H1 (cell line): ENCODE measurements at regions not wholly inside any gene's neighbourhood (a gene's known extent, or its start where the extent isn't known, plus 50 kb on each side); places are given as distances from the start of the nearest gene placed in this dataset.

Source experiments
- ASH2L ChIP-seq: fragments of 200-600, 300-600 bp; sonication (generic); IDR thresholded peaks from one replicate; pipeline ENCODE4 v1.7.1; 2017; ENCODE audit warnings: low read length
- CREB1 ChIP-seq: IDR thresholded peaks from 2 replicates; pipeline ENCODE4 v1.6.1; 2012; ENCODE audit warnings: inconsistent platforms
- EZH2 ChIP-seq: fragments of 200-600 bp; sonication (generic); IDR thresholded peaks from 2 replicates; pipeline ENCODE4 v1.7.1; 2012; ENCODE audit warnings: low read depth, mild to moderate bottlenecking, moderate library complexity, low read length, inconsistent platforms; ENCODE audit not compliant: severe bottlenecking
- JUND ChIP-seq: IDR thresholded peaks from 2 replicates; pipeline ENCODE4 v1.6.1; 2011; ENCODE audit warnings: mild to moderate bottlenecking, improper control_type of control experiment, low read length
- KDM1A ChIP-seq: fragments of 200-600, 300-600 bp; sonication (generic); IDR thresholded peaks from 2 replicates; pipeline ENCODE4 v1.7.1; 2016; ENCODE audit warnings: mild to moderate bottlenecking, low read length, borderline replicate concordance
- POLR2AphosphoS5 ChIP-seq: IDR thresholded peaks from 2 replicates; pipeline ENCODE4 v1.6.1; 2011; ENCODE audit warnings: low read depth, low read length
- RAD21 ChIP-seq, 2 experiments: IDR thresholded peaks in 1 of 2; conservative IDR thresholded peaks in 1 of 2; 2 replicates each; pipeline ENCODE4 v1.6.1; 2011; ENCODE audit warnings: low read depth in 2 of 2, low read length in 2 of 2, improper control_type of control experiment in 1 of 2, inconsistent platforms in 1 of 2, mild to moderate bottlenecking in 1 of 2, moderate library complexity in 1 of 2
- SIRT6 ChIP-seq: IDR thresholded peaks from one replicate; pipeline ENCODE4 v1.7.1; 2012; ENCODE audit warnings: low read length, inconsistent platforms
- SP4 ChIP-seq: IDR thresholded peaks from 2 replicates; pipeline ENCODE4 v1.6.1; 2012; ENCODE audit warnings: low read length, inconsistent platforms
- TAF1 ChIP-seq: IDR thresholded peaks from 2 replicates; pipeline ENCODE4 v1.6.1; 2011; ENCODE audit warnings: mild to moderate bottlenecking, low read depth, low read length
- TCF12 ChIP-seq: IDR thresholded peaks from 2 replicates; pipeline ENCODE4 v1.6.1; 2011; ENCODE audit warnings: low read depth, mild to moderate bottlenecking, low read length
- TF ChIP-seq, protein P1 (sequence below): IDR thresholded peaks from 2 replicates; pipeline ENCODE4 v1.6.1; 2011; ENCODE audit warnings: low read depth, mild to moderate bottlenecking, low read length; ENCODE audit not compliant: insufficient read depth
- TF ChIP-seq, protein P2 (sequence below), 3 experiments: IDR thresholded peaks; 1 replicate in 2 of 3; 2 replicates in 1 of 3; pipeline versions ENCODE4 v1.5.1 to v1.6.1; 2011; ENCODE audit warnings: low read length in 3 of 3, mild to moderate bottlenecking in 3 of 3, inconsistent platforms in 2 of 3, low read depth in 1 of 3, moderate library complexity in 1 of 3; ENCODE audit not compliant: insufficient read depth in 1 of 3; ENCODE audit errors: control extremely low read depth in 1 of 3
- TF ChIP-seq, protein P3 (sequence below): IDR thresholded peaks from 2 replicates; pipeline ENCODE4 v1.6.1; 2011; ENCODE audit warnings: low read length, improper control_type of control experiment

DNA sequence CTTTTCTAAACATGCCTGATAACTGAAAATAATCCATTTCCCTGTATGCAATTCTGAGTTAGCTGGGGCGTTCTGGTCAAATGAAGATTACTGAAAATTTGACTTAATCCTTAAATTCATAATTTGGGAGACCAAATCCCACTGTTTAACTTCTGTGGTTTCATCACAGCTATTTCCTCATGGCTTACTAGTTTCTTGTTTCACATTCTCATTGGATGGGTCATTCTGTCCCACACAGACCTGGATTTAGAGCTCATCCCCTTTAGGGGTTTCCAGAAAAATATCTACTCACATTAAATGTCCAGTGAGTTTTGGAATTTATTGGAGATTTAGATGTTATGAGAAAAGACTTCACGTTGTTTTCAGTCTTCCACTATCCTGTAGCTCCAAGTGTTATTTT, 709.3 kb upstream of the KLHL1 start:
- TF ChIP-seq SP4 (no peak), TCF12 (no peak), TAF1 (no peak), POLR2AphosphoS5 (no peak), JUND (no peak), ASH2L (no peak), EZH2 (no peak), SIRT6 (no peak), RAD21 (IDR thresholded peaks at IDR 0.05 in 1 of 2, conservative IDR thresholded peaks at IDR 0.05 in 1 of 2; ENCODE audit: low read depth in 2 of 2, low read length in 2 of 2) (no peak), KDM1A (no peak), CREB1 (no peak)
- TF ChIP-seq, protein P1, sequence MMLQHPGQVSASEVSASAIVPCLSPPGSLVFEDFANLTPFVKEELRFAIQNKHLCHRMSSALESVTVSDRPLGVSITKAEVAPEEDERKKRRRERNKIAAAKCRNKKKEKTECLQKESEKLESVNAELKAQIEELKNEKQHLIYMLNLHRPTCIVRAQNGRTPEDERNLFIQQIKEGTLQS: no peak
- TF ChIP-seq, protein P2, sequence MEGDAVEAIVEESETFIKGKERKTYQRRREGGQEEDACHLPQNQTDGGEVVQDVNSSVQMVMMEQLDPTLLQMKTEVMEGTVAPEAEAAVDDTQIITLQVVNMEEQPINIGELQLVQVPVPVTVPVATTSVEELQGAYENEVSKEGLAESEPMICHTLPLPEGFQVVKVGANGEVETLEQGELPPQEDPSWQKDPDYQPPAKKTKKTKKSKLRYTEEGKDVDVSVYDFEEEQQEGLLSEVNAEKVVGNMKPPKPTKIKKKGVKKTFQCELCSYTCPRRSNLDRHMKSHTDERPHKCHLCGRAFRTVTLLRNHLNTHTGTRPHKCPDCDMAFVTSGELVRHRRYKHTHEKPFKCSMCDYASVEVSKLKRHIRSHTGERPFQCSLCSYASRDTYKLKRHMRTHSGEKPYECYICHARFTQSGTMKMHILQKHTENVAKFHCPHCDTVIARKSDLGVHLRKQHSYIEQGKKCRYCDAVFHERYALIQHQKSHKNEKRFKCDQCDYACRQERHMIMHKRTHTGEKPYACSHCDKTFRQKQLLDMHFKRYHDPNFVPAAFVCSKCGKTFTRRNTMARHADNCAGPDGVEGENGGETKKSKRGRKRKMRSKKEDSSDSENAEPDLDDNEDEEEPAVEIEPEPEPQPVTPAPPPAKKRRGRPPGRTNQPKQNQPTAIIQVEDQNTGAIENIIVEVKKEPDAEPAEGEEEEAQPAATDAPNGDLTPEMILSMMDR (IDR thresholded peaks at IDR 0.05; ENCODE audit: control extremely low read depth in 1 of 3, insufficient read depth in 1 of 3, low read depth in 1 of 3, low read length in 3 of 3): no peak
- TF ChIP-seq, protein P3, sequence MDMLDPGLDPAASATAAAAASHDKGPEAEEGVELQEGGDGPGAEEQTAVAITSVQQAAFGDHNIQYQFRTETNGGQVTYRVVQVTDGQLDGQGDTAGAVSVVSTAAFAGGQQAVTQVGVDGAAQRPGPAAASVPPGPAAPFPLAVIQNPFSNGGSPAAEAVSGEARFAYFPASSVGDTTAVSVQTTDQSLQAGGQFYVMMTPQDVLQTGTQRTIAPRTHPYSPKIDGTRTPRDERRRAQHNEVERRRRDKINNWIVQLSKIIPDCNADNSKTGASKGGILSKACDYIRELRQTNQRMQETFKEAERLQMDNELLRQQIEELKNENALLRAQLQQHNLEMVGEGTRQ: no peak
